MM.1S (cell line): ENCODE measurements at regions not wholly inside any gene's neighbourhood (a gene's known extent, or its start where the extent isn't known, plus 50 kb on each side); places are given as distances from the start of the nearest gene placed in this dataset.

Experiments used
- CTCF ChIP-seq: fragments of 300-600 bp; sonication (generic); IDR thresholded peaks from 2 replicates; pipeline ENCODE4 v1.5.1; 2016; ENCODE audit warnings: antibody characterized with exemption, low read length, mixed read lengths
- EZH2 ChIP-seq: fragments of 300-600 bp; sonication (generic); optimal IDR thresholded peaks from 2 replicates; pipeline ENCODE3; 2017; ENCODE audit warnings: low read depth, mild to moderate bottlenecking, antibody characterized with exemption, low read length, mixed read lengths
- EZH2phosphoT487 ChIP-seq: fragments of 300-600 bp; sonication (generic); IDR thresholded peaks from 2 replicates; pipeline ENCODE4 v1.6.1; 2018; ENCODE audit warnings: antibody characterized with exemption, low read length

GRCh38 chr11:13090228-13090708 is 81.2 kb downstream of the RASSF10 start:
- TF ChIP-seq CTCF: no peak
- TF ChIP-seq EZH2phosphoT487: no peak
- TF ChIP-seq EZH2: no peak
